ENCODE measurements at regions not wholly inside any gene's neighbourhood (a gene's known extent, or its start where the extent isn't known, plus 50 kb on each side); places are given as distances from the start of the nearest gene placed in this dataset.

DNA sequence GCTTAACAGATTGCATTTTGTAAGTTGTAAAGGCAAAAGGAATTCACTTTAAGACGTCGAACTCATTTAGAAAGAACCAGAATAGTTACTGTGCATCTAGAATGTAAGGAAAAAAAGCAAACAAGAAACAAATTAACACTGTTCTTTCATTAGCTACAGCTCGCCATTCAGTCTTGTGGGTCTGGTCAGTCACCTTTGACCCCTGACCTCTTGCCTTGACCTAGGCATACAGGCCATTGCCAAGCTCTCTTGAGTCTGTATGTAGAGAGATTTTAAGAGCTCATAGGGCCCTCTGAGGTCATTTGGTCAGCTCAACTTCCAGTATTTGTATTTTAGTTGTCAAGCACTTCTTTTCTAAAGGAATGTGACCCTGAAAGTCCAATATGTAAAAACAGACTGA, 318.7 kb downstream of the DHX35 start:
- Histone ChIP-seq H3K4me1 (ENCODE audit: control insufficient read depth in 1 of 2, insufficient read depth in 2 of 2, low read length in 2 of 2) (no peaks in the 10 kb centered on the region), H4K20me1 (ENCODE audit: insufficient read depth, low read length) (no peaks in the 10 kb centered on the region), H3K27ac (ENCODE audit: low read depth in 1 of 2, low read length in 2 of 2) (no peak overlapping the region), H3K36me3 (replicated peaks in 1 of 2; ENCODE audit: control insufficient read depth in 1 of 2, insufficient read depth in 2 of 2, low read length in 2 of 2) (no peaks in the 10 kb centered on the region), H3K9me3 (replicated peaks in 1 of 2; ENCODE audit: control insufficient read depth in 1 of 2, insufficient read depth in 1 of 2, low read length in 2 of 2) (peaks cover 0 to 1% of the 10 kb centered on the region in 2 donors), H3K4me2 (replicated peaks; ENCODE audit: extremely low read depth, low read length, poor library complexity, severe bottlenecking) (no peak overlapping the region), H2AFZ (ENCODE audit: insufficient read depth, low read depth, low read length, poor library complexity, severe bottlenecking) (no peak overlapping the region), H3K4me3 (replicated peaks in 1 of 3; ENCODE audit: low read depth in 2 of 3, low read length in 3 of 3) (no peak overlapping the region), H3K9ac (ENCODE audit: insufficient read depth, low read length, poor library complexity, severe bottlenecking) (no peak overlapping the region), H3K79me2 (ENCODE audit: insufficient read depth, low read length) (no peaks in the 10 kb centered on the region), H3K27me3 (ENCODE audit: control insufficient read depth in 2 of 2, insufficient read depth in 2 of 2, low read length in 2 of 2) (no peaks in the 10 kb centered on the region)
- peaks cover 0 to 8% (median 4%) of the 10 kb centered on the region in 7 donors for H3K9me3 Mint-ChIP-seq
- H3K27me3 Mint-ChIP-seq (ENCODE audit: low read depth in 3 of 3), result peaks cover 2 to 6% (median 5%) of the 10 kb centered on the region in 3 donors
- TF ChIP-seq, protein P1, sequence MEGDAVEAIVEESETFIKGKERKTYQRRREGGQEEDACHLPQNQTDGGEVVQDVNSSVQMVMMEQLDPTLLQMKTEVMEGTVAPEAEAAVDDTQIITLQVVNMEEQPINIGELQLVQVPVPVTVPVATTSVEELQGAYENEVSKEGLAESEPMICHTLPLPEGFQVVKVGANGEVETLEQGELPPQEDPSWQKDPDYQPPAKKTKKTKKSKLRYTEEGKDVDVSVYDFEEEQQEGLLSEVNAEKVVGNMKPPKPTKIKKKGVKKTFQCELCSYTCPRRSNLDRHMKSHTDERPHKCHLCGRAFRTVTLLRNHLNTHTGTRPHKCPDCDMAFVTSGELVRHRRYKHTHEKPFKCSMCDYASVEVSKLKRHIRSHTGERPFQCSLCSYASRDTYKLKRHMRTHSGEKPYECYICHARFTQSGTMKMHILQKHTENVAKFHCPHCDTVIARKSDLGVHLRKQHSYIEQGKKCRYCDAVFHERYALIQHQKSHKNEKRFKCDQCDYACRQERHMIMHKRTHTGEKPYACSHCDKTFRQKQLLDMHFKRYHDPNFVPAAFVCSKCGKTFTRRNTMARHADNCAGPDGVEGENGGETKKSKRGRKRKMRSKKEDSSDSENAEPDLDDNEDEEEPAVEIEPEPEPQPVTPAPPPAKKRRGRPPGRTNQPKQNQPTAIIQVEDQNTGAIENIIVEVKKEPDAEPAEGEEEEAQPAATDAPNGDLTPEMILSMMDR (IDR thresholded peaks at IDR 0.05), result no peak
- no peaks in the 10 kb centered on the region for H3K36me3 Mint-ChIP-seq
- WGBS (ENCODE audit: insufficient coverage), result no CpG with 5 or more reads among the region's 3 CpGs
- H3K4me1 Mint-ChIP-seq, result no peaks in the 10 kb centered on the region
- H3K4me3 Mint-ChIP-seq, result no peak overlapping the region
- intact Hi-C loops (cut with micrococcal nuclease), result no loop called here
- no peak overlapping the region for H3K27ac Mint-ChIP-seq
- DNase-seq, result no peak

DNA sequence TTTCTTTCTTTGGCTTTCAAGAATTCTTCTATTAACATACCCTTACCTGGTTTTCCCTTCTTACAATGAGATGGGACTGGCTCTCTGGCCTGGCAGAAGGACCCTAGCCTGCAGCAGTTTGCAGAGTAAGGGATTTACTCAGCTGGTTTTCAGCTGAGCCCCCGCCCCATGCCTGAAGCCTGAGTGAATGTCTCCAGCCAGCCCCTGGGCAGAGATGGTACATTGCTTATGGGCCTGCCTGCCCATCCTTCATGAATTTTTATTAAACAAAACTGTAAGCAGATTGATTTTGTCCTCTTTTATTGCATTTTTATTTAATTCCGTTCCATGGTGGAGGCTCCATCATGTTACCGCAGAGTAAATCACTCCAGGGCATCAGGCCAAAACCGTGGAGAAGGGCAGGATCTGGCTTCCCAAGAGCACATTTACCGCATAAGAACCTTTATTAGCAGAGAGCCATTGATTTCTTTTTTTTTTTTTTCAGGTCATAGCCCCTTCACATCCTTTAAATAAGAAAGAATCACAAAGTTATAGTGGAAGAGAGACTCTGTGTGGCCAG, 316.2 kb downstream of the DHX35 start:
- intact Hi-C loops (cut with micrococcal nuclease), result no loop called here
- H3K27ac ChIP-seq (ENCODE audit: low read depth in 1 of 2, low read length in 2 of 2), result no peak overlapping the region
- no peaks in the 10 kb centered on the region for H3K4me1 ChIP-seq (ENCODE audit: control insufficient read depth in 1 of 2, insufficient read depth in 2 of 2, low read length in 2 of 2)
- H3K4me1 Mint-ChIP-seq, result no peaks in the 10 kb centered on the region
- no peaks in the 10 kb centered on the region for H3K36me3 ChIP-seq (replicated peaks in 1 of 2; ENCODE audit: control insufficient read depth in 1 of 2, insufficient read depth in 2 of 2, low read length in 2 of 2)
- H3K27me3 Mint-ChIP-seq (ENCODE audit: low read depth in 3 of 3), result peaks cover 4 to 9% (median 4%) of the 10 kb centered on the region in 3 donors
- no peak for DNase-seq
- H3K36me3 Mint-ChIP-seq, result no peaks in the 10 kb centered on the region
- no peak overlapping the region for H3K4me2 ChIP-seq (replicated peaks; ENCODE audit: extremely low read depth, low read length, poor library complexity, severe bottlenecking)
- H3K9me3 ChIP-seq (replicated peaks in 1 of 2; ENCODE audit: control insufficient read depth in 1 of 2, insufficient read depth in 1 of 2, low read length in 2 of 2), result peaks cover 0 to 2% of the 10 kb centered on the region in 2 donors
- no peak overlapping the region for H3K4me3 Mint-ChIP-seq
- no peaks in the 10 kb centered on the region for H4K20me1 ChIP-seq (ENCODE audit: insufficient read depth, low read length)
- TF ChIP-seq, protein P1 (IDR thresholded peaks at IDR 0.05), result no peak
- H3K27ac Mint-ChIP-seq, result peak overlapping the region in 1 of 7 donors; percentile 50
- no peaks in the 10 kb centered on the region for H3K27me3 ChIP-seq (ENCODE audit: control insufficient read depth in 2 of 2, insufficient read depth in 2 of 2, low read length in 2 of 2)
- H2AFZ ChIP-seq (ENCODE audit: insufficient read depth, low read depth, low read length, poor library complexity, severe bottlenecking), result no peak overlapping the region
- H3K9ac ChIP-seq (ENCODE audit: insufficient read depth, low read length, poor library complexity, severe bottlenecking), result no peak overlapping the region
- peaks cover 0 to 13% (median 4%) of the 10 kb centered on the region in 7 donors for H3K9me3 Mint-ChIP-seq
- H3K79me2 ChIP-seq (ENCODE audit: insufficient read depth, low read length), result no peaks in the 10 kb centered on the region
- no peak overlapping the region for H3K4me3 ChIP-seq (replicated peaks in 1 of 3; ENCODE audit: low read depth in 2 of 3, low read length in 3 of 3)
- WGBS (ENCODE audit: insufficient coverage), result 83% methylated on average over 2 of the region's 5 CpGs
